Suprapubic skin (tissue), 4 donors: ENCODE measurements at regions not wholly inside any gene's neighbourhood (a gene's known extent, or its start where the extent isn't known, plus 50 kb on each side); places are given as distances from the start of the nearest gene placed in this dataset.

Experiments
- DNase-seq, 2 donors: peaks; one replicate each; pipeline ENCODE4 v3.0.0-alpha.2; 2019; ENCODE audit warnings: low spot score in 2 of 2
- H3K27ac ChIP-seq: fragments of 200-600 bp; sonication (generic); one replicate; pipeline ENCODE4 v1.5.1; 2019
- H3K27me3 ChIP-seq: fragments of 200-600 bp; sonication (generic); one replicate; pipeline ENCODE4 v1.5.1; 2019
- H3K36me3 ChIP-seq: fragments of 200-600 bp; sonication (generic); one replicate; pipeline ENCODE4 v1.5.1; 2019
- H3K4me1 ChIP-seq: fragments of 200-600 bp; sonication (generic); one replicate; pipeline ENCODE4 v1.5.1; 2019
- H3K4me3 ChIP-seq: fragments of 200-600 bp; sonication (generic); one replicate; pipeline ENCODE4 v1.5.1; 2019; ENCODE audit warnings: mild to moderate bottlenecking
- H3K9me3 ChIP-seq: fragments of 200-600 bp; sonication (generic); one replicate; pipeline ENCODE4 v1.5.1; 2019
- EP300 ChIP-seq: sonication (generic); formaldehyde crosslinking; IDR thresholded peaks from one replicate; pipeline ENCODE4 v1.6.1; 2017; ENCODE audit warnings: antibody characterized with exemption
- POLR2A ChIP-seq, 2 donors: fragments of 450-650 bp; IDR thresholded peaks; one replicate each; pipeline ENCODE4 v1.6.1; 2017; ENCODE audit warnings: antibody characterized with exemption in 2 of 2, mild to moderate bottlenecking in 2 of 2, moderate library complexity in 2 of 2
- POLR2AphosphoS5 ChIP-seq, 3 donors: sonication (generic); formaldehyde crosslinking; IDR thresholded peaks; one replicate each; pipeline ENCODE4 v1.6.1; 2017; ENCODE audit warnings: antibody characterized with exemption in 3 of 3
- WGBS: methylation state at CpG from one replicate; pipeline ENCODE4 v1.1.5; 2018; 5-methylcytosine and 5-hydroxymethylcytosine counted together
- TF ChIP-seq, protein P1 (sequence below), 2 donors: fragments of 200-600 bp in 1 of 2; fragments of 450-650 bp in 1 of 2; sonication (generic) in 1 of 2; IDR thresholded peaks; one replicate each; pipeline ENCODE4 v1.5.1; 2016 to 2019; ENCODE audit warnings: antibody characterized with exemption in 2 of 2, mild to moderate bottlenecking in 1 of 2, moderate library complexity in 1 of 2

DNA sequence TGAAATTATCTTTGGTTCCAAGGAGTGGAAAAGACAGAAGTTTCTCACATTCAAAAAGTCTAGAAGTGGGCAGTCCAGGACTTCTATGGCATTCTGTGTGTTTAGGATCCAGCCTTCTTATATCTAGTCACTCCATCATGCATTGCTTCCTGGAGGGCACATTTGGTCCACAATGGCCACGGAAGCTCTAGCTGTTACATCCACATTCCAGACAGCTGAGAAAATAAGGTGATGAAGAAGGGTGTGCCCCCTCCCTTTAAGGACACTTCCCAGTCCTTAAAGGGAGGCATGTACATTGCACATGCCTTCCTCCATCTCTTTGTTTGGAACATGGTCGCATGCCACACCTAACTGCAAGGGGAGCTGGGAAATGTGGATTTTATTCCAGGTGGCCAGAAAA lies 59.9 kb upstream of the BZW1 start:
- 51% methylated on average over 2 of the region's 2 CpGs for WGBS
- TF ChIP-seq POLR2A (IDR thresholded peaks at IDR 0.05), result no peak
- TF ChIP-seq, protein P1, sequence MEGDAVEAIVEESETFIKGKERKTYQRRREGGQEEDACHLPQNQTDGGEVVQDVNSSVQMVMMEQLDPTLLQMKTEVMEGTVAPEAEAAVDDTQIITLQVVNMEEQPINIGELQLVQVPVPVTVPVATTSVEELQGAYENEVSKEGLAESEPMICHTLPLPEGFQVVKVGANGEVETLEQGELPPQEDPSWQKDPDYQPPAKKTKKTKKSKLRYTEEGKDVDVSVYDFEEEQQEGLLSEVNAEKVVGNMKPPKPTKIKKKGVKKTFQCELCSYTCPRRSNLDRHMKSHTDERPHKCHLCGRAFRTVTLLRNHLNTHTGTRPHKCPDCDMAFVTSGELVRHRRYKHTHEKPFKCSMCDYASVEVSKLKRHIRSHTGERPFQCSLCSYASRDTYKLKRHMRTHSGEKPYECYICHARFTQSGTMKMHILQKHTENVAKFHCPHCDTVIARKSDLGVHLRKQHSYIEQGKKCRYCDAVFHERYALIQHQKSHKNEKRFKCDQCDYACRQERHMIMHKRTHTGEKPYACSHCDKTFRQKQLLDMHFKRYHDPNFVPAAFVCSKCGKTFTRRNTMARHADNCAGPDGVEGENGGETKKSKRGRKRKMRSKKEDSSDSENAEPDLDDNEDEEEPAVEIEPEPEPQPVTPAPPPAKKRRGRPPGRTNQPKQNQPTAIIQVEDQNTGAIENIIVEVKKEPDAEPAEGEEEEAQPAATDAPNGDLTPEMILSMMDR (IDR thresholded peaks at IDR 0.05), result no peak
- no peak for TF ChIP-seq POLR2AphosphoS5 (IDR thresholded peaks at IDR 0.05)
- TF ChIP-seq EP300, result no peak
- no peaks in the 10 kb centered on the region for H3K27me3 ChIP-seq
- no peaks in the 10 kb centered on the region for H3K36me3 ChIP-seq
- no peak overlapping the region for H3K4me3 ChIP-seq
- H3K4me1 ChIP-seq, result no peaks in the 10 kb centered on the region
- no peak for DNase-seq
- no peaks in the 10 kb centered on the region for H3K9me3 ChIP-seq
- H3K27ac ChIP-seq, result no peak overlapping the region

DNA sequence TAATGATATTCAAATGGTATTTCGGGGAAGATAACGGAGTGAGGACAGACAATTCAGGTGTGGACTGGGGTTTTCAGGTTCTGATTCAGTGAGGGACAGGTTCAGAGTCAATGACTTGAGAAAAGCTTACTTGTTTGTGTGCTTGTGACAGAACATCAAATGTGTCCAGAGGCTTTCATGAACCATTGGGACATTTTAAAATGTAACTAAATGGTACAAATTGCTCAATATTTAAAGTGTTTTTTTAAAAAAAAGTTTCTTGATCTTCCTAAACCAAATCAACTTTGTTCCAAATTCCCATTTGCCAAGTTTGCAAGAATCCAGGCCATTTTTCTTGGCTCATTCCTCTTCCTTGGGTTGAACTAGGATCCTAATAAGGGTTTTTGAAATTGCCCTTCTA lies 59.4 kb upstream of the BZW1 start:
- Histone ChIP-seq H3K9me3 (no peaks in the 10 kb centered on the region), H3K27ac (no peak overlapping the region)

DNA sequence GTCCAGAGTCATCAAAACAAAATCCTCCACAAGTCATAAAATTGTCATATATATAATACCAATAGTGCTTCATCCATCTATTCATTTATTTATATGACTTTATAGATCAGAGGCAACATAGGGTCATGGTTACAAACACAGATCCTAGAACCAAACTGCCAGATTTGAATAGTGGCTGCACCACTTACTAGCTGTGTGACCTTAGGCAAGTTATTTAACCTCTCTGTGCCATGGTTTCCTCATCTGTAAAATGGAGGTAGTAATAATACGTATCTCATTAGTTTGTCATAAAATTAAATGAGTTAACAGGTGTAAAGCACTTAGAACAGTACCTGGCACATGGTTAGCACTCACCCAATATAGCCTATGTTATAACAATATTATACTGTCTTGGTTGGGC lies 58.9 kb upstream of the BZW1 start:
- H3K9me3 ChIP-seq, result no peaks in the 10 kb centered on the region
- 86% methylated on average over 1 of the region's 1 CpG for WGBS
- DNase-seq, result no peak
- no peak for TF ChIP-seq POLR2A (IDR thresholded peaks at IDR 0.05)
- TF ChIP-seq POLR2AphosphoS5 (IDR thresholded peaks at IDR 0.05), result no peak
- no peak for TF ChIP-seq EP300
- TF ChIP-seq, protein P1 (IDR thresholded peaks at IDR 0.05), result no peak
- H3K36me3 ChIP-seq, result no peaks in the 10 kb centered on the region
- no peaks in the 10 kb centered on the region for H3K4me1 ChIP-seq
- H3K4me3 ChIP-seq, result no peak overlapping the region
- H3K27me3 ChIP-seq, result no peaks in the 10 kb centered on the region
- no peak overlapping the region for H3K27ac ChIP-seq

More for the DNA sequence above, 59.4 kb upstream of the BZW1 start:
- DNase-seq, result no peak
- Histone ChIP-seq H3K36me3 (no peaks in the 10 kb centered on the region), H3K4me1 (no peaks in the 10 kb centered on the region), H3K4me3 (no peak overlapping the region), H3K27me3 (no peaks in the 10 kb centered on the region)
- TF ChIP-seq POLR2AphosphoS5 (IDR thresholded peaks at IDR 0.05) (no peak), EP300 (no peak), POLR2A (IDR thresholded peaks at IDR 0.05) (no peak)
- TF ChIP-seq, protein P1 (IDR thresholded peaks at IDR 0.05), result no peak
- 92% methylated on average over 2 of the region's 2 CpGs for WGBS

DNA sequence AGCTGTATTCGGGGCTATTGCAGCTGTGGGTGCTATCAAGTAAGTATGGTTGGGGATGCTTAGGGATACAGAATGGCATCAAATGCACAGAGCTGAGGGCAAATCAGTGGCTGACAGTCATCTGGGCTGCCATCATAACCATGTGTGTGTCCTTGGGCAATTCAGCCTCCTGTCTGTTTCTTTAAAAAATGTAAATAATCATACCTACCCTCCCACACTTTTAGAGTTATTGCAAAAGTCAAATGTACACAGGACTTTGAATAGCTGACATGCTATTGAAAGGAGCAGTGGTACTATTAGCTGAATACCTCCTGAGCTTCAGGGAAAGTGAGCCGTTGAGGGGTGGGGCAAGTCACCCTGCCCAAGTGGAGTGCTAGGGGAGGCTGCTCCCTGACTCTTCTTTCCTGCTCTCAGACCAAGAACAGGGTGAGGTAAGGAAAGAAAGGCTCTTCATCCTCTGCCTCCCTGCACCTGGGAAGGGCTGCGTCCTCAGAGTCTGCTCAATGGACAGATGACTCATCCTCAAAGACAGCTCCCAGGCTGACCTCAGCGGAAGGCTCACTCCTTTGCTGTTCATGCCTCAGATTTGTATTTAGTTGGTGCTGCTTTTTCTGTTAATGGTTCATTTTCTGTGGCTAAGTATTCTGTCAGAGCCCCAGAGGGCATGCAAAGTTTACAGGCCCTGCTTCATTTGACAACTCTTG lies 54.9 kb upstream of the BZW1 start:
- Histone ChIP-seq H3K4me1 (no peaks in the 10 kb centered on the region), H3K27me3 (peaks cover 2% of the 10 kb centered on the region), H3K4me3 (no peak overlapping the region), H3K27ac (no peak overlapping the region), H3K36me3 (no peaks in the 10 kb centered on the region), H3K9me3 (no peaks in the 10 kb centered on the region)
- TF ChIP-seq POLR2AphosphoS5 (IDR thresholded peaks at IDR 0.05) (no peak), POLR2A (IDR thresholded peaks at IDR 0.05) (no peak), EP300 (no peak)
- TF ChIP-seq, protein P1 (IDR thresholded peaks at IDR 0.05), result no peak
- no peak for DNase-seq
- WGBS, result 59% methylated on average over 4 of the region's 4 CpGs

DNA sequence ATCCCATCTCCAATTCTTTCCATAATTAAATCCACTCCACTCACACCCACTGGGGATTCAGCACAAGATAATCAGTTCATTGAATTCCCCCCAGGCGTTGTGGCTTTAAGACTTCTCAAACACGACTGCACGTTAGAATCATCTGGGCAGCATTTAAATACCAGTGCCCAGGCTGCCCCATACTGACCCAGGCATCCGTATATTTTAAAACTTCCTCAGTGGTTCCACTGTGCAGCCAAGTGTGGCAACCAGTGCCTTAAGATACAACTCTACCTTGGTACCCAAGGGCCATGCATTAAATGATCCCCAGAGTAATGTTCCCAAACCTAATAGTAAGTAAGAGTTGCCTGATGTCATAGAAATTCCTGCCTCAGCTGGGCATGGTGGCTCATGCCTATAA lies 54.3 kb upstream of the BZW1 start:
- Histone ChIP-seq H3K27ac (no peak overlapping the region), H3K4me3 (no peak overlapping the region), H3K27me3 (peaks cover 2% of the 10 kb centered on the region), H3K4me1 (no peaks in the 10 kb centered on the region), H3K36me3 (no peaks in the 10 kb centered on the region), H3K9me3 (no peaks in the 10 kb centered on the region)
- WGBS, result 65% methylated on average over 4 of the region's 4 CpGs
- DNase-seq, result no peak
- TF ChIP-seq POLR2A (IDR thresholded peaks at IDR 0.05) (no peak), EP300 (no peak), POLR2AphosphoS5 (IDR thresholded peaks at IDR 0.05) (no peak)
- TF ChIP-seq, protein P1 (IDR thresholded peaks at IDR 0.05), result no peak
